CD4-positive, alpha-beta T cell treated with Interferon gamma for 1 hour (primary cell): ENCODE measurements at regions not wholly inside any gene's neighbourhood (a gene's known extent, or its start where the extent isn't known, plus 50 kb on each side); places are given as distances from the start of the nearest gene placed in this dataset.
"Not testable (repeated sequence)": the region's sequence is repeated elsewhere in the genome, so short reads cannot be mapped to it uniquely, and the experiment has no call there.

ENCODE experiments used
- DNase-seq: peaks from one replicate; pipeline ENCODE4 v3.0.0-alpha.2; 2020

DNA sequence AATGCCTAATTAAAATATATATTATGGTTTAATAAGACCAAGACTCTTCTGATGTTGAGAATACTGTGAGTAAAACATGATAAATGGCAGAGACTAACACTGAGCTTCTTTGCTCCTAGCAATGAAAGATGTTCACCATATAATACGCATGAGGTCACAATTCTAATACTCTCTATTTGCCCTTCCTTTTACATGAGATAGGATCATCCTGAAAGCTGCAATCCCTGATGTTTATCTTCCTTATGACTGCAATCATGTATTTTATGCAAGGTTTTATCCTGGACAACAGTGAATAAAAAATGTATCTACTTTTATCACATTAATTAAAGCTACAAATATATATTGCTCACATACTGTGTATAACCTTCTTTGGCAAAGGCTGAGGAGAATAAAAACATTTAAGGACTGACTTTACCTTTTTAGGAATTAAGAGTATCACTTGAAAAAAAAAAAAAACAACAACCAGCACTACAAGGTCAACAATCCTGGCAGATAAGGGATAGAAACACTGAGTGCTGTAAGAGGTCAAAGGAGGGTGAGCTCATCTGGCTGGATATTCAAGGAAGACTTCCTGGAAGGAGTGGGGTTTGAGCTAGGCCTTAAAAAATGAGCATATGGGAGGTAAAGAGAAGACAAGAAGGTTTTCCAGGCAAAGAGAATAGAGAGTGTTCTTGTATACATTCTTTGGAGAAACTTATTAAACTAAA lies 99.9 kb downstream of the AREG start:
- DNase-seq: no peak

DNA sequence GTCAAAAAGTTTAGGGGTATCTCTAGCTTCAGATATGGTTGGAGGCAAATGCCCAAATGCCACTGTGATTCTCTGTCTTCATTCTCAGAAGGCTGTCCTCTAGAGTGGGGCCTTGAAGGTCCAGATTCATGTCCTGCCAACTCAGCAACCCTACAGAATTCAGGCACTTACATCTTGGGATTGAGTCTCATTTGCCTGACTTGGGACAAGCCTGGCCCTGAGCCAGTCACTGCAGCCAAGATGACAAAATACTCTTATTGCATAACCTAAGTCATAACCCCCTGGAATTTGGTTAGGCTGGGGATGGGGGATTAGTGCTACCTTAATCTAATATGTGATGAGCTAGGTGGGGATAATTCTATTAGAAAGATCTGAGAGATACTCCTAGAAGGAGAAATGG lies 100.5 kb downstream of the AREG start:
- no peak for DNase-seq

DNA sequence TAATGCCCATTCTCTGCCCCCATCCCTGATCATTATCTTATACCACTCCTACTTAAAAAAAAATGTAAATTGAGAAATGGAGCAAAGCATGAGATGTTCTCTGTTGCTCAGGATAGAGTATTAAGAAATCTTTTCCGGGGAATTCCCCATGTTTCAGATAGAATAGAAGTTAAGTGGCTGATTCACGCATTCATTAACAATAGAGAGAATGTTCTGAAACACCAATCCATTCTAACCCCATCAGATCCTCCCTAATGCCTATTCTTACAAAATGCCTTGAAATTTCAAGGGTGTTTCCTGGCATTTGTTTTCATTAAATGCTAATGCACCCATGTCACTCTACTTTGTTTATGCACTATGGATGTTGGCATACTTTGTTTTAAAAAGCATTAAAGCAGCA lies 101.1 kb downstream of the AREG start:
- DNase-seq: no peak

DNA sequence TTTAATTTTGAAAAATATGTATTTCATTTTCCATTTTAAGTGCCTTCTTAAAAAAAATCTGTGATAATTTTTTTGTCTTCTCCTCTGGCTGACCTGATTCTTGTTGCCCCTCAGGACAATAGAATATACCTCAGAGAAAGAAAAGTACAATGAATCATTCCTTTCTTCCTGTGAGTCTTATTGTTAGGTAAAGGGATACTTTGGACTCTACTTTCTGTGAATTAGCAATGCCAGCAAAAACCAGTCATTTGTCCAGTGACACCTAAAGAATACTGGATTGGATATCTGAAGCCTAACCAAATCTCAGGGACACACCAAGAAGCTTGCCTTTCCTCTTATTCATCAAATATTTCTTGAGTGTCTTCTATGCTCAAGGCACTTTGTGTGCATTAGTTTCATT lies 102.1 kb downstream of the AREG start:
- DNase-seq: no peak

DNA sequence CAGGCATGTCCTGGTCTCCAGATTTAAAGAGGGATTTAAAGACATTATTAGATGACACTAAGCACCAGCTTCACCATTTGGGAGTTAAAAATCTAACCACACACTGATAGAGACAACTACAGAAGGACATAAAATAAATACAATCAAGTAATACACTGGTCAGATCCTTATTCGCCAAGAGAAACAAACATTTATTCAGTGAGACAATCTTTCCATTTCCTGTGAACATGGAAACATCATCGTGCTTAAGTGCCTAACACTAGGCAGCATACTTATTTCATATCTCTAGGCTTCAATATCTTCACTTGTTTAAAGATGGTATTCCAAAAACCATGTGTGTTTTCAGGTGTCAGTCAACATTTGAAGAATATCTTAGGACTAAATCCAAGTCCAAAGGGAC lies 103.6 kb downstream of the AREG start:
- no peak for DNase-seq

DNA sequence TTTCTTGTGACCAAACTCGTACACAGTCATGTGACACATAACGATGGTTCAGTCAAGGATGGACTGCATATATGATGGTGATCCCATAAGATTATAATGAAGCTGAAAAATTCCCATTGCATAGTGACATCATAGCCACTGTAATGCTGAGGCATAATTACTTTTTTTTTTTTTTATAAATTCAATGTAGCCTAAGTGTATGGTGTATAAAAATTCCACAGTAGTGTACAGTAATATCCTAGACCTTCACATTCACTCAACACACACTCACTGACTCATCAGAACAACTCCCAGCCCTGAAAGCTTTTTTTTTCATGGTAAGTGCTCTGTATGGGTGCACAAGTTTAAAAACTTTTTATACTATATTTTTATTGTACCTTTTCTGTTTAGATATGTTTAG lies 105.0 kb downstream of the AREG start:
- DNase-seq: no peak

DNA sequence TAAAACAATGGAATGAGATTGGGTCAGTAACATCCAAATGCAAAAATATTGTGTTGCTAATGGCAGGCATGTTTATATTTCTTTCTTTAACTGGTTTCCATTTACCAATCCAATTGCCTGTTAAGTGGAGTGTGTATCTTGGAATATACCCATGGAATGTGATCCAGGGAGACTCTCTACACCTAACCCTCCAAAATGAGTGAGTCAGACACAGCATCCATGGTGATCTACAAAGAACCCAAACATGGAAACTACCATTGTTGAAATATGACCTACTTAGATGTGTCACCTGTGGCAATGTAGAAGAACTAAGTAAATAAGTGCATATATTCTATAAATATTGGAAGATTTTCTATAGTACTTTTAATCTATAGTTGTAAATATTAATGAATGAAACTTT lies 110.3 kb downstream of the AREG start:
- DNase-seq: no peak

DNA sequence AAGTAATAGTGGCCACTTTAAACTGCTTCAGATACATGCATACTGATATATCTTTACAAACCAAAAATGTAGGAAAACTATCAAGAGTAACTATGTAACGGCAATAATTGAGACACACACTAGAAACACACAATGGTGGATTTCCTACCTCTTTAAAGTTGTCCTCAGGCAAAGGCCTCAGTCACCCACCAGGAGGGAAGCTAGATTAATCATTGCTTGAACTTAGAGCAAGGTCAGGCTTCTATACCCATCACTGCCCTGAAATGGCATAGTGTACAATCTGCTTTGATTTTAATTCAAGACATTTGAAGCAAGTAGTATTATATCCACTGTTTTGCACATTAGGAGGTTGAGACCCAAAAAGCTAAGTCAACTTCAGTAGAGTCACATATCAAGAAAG lies 110.9 kb downstream of the AREG start:
- DNase-seq: no peak

DNA sequence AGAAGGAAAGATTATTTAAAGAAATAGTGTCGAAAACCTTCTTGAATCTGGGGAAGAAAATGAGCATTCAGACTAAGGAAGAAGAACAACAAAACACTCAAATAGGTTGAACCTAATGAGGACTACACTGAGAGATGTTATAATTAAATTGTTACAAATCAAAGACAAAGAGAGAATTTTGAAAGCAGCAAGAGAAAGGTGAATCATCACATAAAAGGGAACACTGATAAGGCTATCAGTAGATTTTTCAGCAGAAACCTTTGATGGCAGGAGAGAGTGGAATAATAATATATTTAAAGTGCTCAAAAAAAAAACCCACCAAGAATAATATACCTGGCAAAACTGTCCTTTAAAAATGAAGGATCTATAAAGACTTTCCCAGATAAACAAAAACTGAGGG lies 114.9 kb downstream of the AREG start:
- no peak for DNase-seq

DNA sequence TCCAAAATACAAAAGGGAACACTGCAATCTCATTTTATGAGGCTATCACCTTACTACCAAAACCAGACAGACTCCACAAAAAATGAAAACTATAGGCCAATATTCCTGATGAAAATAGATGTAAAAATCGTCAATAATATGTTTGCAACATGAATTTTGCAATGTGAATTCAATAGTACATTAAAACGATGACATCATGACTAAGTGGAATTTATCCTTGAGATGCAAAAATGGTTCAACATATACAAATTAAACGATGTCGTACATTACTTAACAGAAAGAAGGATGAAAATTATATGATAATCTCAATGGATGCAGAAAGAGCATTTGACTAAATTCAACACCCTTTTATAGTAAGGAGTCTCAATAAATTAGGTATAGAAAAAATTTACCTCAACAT lies 123.0 kb downstream of the AREG start:
- no peak for DNase-seq

DNA sequence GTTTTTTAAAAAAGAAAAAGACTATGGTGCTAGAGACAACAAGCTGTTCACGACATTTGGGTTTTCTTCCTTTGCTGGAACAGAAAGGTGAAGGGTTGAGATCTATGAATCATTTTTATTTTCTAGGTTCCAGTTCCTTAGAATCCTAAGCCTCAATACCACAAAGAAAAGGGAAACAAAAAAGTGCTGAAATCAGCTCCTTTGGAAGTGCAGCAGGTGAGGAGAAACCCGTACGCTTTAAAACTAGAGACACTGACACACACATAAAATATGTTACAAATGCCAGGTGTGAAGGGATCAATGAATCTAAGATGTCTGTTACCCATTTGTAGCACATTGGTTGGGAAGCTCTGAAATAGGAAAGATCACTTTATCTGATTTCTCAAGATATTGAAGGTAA lies 125.2 kb downstream of the AREG start:
- DNase-seq: no peak

DNA sequence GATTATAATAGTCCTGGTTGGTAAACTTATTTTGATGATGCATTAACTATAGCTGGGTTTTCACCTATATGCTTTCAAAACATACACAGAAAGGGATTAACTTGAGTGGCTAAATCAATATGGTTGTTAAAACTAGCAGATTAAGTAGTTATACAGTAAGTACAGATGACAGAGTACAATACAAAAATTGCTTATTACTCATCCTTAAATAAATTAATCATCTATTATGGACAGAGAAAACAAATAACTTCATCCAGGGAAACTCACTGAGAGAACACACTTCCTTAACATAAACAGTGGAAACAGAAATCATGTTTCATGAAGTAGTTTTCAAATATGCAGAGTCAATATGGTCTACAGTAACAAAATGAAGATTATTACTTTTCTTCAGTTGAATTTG lies 133.4 kb downstream of the AREG start:
- no peak for DNase-seq

DNA sequence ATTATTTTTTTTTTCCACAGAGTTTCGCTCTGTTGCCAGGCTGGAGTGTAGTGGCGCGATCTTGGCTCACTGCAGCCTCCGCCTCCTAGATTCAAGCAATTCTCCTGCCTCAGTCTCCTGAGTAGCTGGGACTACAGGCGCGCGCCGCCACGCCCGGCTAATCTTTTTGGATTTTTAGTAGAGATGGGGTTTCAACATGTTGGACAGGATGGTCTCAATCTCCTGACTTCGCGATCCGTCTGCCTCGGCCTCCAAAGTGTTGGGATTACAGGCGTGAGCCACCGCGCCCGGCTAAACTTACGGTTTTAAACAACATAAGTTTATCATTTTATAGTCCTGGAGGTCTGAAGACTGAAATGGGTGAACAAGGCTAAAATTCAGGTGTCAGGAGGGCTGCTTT lies 133.9 kb downstream of the AREG start:
- DNase-seq: not testable (repeated sequence)

DNA sequence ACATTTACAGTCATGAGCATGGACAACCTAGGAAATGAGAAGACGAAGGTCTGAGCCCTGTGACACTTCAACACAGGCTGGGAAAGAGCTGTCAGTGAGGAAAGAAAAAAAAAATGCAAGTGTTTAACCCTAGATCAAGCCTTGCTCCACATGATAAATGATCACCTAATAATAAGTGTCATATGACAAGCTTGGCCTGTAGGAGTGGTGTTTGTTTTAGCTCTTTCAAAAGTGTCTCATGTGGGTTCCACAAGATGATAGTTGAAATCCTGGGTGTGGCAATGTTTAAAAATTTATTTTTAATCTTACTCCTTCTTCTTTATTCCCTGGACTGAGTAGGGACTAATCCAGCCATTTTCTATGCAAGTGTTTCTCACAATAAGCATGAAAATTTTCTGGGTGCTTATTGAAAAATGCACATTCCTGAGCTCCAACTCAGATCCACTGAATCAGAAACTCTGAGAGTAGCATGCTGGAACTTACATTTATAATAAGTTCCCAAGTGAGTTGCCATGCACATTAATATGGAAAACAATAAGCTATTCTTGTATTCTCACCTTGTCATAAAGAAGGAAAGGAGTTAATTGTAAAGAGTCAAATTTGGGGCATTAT lies 138.3 kb downstream of the AREG start:
- DNase-seq: no peak

DNA sequence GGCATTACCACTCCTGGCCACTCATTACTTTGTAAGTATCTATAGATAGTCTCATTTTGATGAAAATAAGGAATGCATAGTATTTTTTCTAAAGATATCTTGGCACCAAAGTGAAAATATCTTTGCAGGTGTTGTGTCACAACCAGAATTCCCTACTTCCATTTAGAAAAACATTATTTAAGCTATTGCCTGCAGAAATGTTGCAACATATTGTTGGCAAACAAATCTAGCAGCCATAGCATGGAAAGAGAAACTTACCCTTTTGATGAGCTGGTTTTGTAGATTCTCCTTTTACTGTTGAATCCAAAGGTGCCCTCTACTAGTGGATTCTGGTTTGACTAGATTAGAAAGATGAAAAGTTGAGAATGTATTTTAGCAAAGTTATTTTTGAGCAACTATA lies 138.8 kb downstream of the AREG start:
- DNase-seq: no peak

DNA sequence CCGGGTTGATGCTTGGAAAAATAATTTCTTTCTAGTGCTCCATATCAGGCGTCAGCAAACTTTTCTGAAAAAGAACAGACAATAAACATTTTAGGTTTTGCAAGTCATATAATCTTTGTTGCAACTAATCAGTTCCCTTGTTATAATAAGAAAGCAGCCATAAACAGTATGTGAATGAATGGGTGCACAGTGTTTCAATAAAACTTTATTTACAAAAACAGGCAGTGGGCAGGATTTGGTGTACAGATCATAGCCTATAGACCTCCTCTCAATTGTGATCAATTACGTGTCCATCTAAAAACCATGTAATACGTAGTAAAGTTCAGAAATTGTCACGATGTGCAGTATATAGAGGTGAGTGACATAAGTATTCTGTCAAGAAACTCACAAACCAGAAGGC lies 143.4 kb downstream of the AREG start:
- no peak for DNase-seq

DNA sequence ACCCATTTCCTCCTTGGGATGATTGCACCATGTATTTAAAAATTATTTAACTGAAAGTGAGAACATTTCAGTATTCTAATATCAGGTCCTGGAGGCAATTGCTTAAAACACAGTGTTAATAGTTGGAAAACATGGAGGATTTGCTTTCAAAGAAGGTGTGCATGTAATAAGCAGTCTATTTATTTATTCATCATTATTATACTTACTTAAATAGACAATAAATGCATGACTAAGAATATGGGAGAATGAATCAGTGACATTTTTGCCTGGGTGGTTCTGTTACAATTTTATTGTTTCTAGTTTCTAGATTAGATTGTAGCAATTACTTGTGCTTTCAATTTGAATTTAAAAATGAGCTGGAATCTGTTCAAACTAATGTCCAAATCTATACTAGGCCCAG lies 145.5 kb downstream of the AREG start:
- DNase-seq: no peak

DNA sequence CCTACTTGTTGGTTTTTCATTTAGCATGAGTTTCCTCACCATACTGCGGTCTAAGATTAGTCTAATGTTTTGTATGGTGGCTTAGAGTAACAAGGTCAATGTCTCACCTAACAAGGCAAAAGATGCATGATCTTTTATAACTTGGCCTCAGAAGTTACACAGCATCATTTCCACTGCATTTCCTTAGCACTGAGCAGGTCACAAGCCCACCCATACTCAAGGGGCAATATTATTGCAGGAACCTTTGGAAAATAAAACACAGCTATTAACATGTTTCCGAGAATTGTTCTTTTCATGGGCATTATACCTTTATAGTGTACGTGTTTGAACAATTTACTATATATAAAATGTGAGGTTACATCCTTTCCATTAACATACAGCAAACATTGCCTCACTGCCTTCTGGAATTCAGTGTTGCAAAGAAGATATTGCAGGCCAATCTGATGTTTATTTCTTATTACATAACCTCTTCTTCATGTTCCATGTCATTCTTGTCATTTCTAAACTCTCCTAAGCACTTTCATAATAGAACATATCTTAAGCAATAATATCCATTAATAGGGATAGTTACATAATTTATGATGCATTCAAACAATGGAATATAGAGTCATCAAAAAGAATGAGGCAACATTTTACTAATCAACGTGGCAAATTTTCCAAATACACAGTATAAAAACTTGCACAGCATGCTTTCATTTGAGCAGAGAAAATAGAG lies 153.8 kb downstream of the AREG start:
- DNase-seq: no peak

DNA sequence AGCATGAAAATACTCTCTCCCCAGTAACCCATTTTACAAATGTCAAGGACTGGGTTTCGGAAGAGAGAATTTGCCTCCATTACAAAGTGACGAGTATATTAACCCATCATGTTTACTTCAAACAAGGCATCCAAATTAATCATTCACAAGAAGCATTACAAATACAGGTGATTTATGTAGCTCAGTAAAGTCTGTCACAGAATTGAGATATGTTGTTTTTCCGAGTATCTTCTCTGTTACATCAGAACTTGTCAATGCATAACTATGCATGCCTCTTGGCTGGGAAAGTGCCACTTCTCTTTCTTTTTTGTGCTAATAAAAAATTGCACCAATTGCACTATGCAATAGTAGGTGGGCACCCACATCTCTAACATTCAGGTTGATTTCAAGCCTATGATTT lies 158.2 kb downstream of the AREG start:
- DNase-seq: no peak

DNA sequence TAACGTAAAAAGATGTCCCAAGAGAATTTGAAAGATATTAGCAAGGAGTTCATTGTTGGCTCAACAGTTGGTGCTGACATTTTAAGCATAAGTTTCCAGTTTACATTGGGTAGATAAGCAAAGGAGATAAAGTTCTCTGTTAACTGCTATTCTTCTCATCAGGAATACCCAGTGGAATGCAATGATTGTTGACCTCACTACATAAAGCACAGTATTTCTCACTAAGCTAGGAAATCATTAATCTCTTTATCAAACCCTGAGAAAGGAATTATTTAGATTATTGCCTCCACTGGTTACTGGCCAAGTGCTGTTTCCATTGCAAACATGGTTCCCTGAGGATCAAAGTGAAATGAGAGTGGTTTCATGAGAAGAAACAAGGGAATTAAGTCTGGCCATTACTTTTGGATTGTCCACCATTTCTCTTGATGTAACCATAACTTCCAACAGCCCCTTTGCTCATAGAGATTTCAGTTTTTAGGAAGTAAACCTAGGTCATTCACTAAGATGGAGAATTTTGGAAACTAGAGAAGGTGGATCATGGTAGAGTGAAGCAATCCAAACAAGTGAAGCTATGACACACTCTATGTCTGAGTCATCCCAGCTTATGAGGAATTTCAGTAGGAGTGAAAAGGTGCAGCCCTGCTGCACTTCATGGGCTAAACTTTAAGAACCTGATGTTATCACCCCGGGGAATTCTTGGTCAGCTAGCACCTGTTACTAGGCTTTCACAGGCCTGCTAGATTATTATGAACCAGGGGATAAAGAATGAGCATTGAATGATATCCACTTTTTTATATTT lies 163.4 kb downstream of the AREG start:
- no peak for DNase-seq

DNA sequence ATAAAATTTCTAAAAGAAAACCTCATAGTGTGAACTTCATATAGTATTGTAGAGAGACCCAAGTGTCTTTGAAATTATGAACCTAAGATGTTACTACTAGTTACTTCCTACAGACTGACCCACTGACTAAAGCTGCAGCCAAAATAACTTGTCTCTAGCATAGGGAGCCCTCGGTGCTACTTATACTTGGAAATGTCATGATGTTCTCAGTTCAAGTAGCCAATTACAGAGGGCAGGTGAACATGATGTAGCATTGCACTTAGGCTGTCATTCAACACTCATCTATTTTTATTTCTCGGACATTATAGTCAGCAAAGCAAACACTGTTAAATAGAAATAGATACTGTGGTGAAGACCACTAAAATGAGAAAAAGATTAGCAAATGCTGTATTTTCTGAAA lies 165.6 kb downstream of the AREG start:
- DNase-seq: no peak

DNA sequence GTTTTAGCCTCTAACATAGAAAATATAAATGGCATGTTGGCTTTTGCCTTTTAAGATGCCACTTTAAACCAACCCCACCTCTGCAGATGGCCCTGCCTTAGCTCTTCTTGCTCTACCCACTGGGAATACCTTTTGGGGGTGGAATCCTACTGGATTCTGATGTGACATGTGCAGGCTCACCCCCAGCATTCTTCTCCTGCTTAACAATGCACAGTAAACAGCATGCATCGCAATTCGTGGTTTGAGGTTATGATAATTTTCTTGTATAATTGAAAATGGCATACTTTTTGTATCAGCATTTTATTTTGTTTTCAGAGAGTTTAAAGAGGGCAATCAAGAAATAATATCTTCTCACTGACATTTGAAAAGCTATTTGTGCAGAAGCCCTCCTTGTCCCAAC lies 167.9 kb downstream of the AREG start:
- DNase-seq: no peak

DNA sequence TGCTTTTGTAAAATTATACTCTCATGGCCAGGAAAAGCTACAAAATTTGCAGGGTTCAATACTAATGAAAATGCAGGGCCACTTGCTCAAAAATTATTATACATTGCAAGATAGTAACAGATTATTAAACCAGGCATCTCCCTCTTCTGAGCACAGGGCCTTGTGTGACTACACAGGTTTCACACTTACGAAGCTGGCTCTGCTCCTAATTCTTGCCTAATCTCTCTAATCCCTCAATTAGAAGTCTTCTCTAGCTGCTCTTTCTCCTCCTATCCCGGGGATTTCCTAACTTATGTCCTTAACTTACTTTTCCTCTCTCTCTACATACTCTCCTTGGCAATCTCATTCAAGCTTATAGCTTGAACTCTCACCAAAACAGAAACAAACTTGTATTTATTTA lies 168.3 kb downstream of the AREG start:
- DNase-seq: no peak

DNA sequence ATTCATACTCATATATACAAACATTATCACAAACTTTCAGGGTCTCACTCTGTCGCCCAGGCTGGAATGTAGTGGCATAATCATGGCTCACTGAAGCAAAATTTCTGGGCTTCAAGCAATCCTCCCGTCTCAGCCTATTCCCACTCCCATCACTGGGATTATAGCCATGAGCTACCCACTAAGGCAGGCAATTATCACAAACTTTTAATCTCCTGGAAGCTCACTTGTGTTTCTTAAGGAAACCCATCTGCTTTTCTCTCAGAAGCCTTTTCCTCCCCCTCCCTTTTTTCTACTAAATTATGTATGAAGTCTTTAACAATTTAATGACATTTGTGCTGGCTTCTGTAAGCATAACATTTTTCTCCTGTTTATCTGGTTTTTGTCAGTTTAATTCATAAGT lies 170.5 kb downstream of the AREG start:
- DNase-seq: no peak
